ENCODE measurements at regions not wholly inside any gene's neighbourhood (a gene's known extent, or its start where the extent isn't known, plus 50 kb on each side); places are given as distances from the start of the nearest gene placed in this dataset.

DNA sequence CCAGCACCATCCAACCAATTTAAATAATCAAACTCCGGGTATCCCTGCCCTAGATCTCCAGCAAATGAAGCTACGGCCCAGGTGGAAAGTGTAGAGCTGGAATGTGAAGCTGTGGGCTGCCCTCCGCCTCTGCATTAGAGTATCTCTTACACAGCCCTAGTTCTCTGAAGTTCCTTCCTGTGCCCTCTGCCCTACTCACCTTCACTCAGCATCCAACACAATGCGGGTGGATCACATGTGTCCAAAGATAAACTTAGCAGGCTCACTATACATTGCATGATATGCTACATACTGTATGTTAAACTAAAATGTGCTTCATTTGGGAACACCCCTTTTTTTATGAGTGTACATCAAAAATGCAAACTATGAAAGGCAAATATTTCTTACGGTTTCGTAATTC is 70.0 kb upstream of the RAD23B start:
- DNase-seq, result no peak

DNA sequence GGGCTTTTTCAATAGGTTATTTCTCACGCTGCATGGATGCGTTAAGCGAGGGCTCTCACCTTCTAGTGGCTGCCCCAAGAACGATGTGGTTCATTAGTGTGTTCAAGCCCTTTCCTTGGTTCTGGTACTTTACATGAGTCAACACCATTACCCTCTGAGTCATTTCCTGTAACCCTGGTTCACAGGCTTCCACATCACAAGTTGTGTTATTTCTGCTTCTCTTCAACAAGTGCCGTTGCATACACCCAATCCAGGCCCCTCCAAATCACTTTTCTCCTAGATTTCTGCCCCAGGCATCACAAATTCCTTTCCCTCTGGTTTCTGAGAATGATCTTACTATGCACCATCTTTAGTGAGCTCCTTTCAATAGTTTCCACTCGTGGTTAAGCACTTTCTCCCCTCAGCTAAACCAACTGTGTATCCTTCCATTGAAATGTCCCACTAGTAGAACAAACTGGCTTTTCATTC is 69.5 kb upstream of the RAD23B start:
- DNase-seq, result no peak

DNA sequence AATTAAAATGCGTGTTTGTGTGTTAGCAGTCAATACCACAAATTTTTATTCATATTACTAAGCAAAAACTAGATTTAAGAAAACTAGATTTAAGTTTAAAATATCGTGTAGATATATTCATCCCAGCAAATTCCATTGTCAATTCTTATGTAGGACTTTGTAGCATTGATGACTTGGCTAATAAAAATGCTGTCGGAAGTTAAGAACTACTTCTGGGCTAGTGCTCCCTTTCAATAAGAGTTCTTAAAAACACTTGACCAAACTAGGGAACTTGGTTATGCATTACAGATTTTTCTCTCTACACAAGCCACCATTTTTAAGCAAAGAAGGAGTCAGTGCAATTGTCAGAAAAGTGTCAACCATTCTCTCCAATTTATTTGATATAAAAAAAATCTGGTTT is 68.7 kb upstream of the RAD23B start:
- DNase-seq, result no peak

DNA sequence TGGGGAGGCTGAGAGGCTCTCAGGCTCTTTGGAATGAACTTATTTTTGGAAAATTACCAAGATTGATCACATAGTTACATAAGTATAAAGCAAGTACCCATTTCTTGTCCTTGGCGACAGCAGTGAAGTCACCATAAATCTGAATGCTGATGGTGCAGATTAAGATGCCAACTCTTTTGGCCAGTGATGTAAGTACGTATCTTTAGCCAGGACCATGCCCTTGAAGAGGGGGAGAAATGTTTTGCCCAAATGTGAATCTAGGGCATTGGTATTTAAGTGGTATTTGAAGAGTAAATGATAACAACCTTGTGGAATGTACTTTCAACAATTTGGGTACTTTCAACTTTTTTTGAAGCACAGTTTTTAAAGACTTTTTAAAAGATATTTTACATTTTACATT is 68.2 kb upstream of the RAD23B start:
- DNase-seq, result no peak

DNA sequence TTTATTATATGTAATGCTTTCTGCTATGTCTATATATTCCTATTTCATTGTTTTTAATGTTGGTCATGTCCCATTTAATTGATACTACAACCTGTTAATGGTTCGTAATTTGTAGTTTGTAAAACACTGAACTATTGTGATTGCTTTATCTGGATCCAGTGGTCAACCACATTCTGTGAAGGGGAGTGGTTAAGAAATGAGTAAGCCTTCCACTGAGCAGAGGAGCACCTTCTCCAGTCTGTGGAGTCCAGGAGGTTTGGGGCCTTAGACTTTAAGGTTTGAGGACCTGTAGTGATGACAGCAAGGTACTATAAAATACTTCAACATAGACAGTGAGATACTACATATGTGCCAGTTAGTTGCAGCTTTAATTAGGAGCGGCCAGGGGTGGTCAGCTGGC is 67.7 kb upstream of the RAD23B start:
- DNase-seq, result peak; percentile 48

DNA sequence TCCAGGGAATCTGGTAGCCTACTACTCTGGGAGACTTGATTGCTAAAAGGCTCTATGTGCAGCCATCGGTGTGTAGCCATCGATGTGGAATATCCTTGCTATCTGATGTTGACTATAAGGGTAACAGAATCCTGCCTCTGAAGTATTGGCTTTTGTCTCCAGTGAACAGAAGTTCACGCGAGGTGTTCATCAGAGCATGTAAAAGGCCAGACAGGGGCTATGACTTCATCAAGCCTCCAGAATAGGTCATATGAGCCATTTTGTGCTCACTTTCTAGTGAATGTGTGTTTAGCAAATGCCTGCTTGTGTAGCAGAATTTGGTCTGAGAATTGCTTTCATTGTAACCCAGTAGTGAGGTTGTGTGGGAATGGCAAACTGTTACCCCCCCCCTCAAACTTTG is 66.8 kb upstream of the RAD23B start:
- DNase-seq, result no peak

DNA sequence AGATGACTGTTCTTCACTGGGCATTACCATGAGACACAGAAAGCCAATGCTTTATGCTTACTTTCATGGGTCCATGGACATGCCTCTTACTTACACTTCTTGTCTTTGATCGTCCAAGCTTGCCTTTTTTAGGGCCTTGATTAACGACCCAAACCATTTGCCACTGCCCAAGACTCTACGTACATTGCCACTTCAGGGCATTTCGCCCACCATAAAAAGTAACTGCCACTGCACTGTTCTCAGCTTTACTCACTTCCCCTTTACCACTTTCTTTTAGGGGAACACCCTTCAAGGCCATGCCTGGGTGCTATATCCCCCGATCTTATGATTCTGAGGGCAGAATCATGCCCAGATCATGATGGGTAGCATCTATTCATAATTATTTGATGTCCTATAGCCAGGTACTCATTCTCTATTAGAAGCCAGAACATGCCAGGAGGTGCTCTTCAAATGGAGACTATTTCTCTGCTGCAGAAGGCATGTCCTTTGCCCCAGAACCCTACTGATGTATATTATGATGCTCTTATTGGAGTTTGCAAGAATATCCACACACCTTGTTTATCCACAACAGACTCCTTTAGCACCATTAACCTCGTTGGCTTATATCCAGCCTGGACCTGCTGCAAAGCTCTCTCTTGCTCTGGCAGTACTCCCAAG is 64.1 kb upstream of the RAD23B start:
- DNase-seq, result no peak

DNA sequence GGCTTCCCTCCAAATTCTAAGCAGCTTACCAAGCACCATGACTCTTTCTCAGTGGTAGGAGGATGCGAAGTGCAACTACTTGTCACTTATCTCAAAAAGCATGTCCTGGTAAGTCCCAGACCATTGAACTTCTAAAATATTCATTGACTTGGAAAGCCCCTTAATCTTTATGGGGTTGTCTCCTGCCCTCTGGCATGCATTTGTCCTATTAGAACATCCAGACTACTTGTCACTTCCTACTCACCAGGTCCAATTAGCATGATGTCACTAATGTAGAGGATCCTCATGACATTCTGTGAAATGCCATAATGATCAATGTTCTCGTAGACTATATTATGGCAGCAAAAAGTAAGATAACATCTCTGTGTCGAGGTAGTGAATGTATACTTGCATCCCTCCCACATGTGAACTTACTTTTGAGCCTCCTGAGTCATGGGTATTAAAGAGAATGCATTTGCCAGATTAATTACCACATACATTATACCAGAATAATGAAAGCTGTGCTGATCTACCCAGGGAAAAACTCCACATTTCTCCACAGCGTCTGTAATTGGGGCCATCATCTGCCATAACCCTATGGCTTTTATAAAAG is 63.5 kb upstream of the RAD23B start:
- no peak for DNase-seq

DNA sequence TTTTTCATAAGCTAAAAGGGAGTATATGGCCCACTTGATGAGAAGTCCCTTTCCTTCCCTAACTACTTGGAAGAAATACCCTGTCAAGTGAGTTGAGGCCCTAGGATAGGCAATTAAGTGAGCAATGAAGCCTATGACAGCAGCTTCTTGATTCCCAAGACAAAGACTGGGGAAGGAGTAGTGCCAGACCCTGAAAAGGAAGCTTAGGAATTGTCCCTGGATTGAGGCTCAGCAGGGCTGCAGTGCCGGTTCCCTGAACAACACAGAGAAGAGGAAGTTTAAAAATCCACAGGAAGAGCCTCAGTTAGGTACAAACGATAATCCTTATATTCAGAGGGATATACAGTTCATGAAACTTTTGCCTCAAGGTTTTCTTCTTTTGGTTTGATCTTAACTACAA is 61.8 kb upstream of the RAD23B start:
- DNase-seq, result no peak

DNA sequence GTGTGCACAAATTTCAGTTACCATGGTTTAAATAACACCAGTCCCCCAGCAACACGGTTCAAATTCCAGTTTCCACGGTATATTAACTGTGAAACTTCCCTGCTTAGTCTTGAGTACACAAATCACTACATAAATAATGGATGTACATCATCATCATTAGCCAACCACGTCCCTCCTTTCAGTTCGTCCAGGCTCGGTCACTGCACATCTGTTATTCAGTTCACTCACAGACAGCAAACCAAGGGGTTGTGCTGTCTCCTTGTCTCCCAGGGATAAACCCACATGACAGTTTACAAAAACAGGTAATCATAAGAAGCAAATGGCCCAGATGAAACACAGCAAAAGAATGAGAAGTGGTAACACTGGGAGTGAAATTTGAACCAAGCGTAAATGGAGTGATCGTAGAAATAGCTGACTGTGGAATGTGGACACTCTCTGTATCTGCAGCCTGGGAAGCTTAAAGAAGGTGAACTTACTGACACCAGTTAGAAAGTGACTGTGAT is 61.0 kb upstream of the RAD23B start:
- DNase-seq, result no peak

DNA sequence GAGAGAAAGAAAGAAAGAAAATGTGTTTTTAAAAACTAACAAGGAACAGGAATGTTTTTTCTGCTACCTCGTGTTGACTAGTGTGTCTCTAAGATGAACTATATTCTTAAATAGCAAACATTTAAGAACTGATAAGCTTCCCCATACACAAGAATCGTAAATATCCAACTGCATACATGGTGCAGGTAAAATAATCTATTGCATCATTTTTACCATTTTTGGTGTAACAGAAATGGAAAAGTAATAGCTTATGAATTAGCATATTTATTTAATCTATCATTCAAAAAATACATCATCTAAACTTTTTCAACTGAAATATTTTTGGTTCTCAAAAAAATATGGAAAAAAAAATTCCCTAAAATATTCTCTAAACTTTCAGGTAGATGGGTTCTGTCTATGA is 59.7 kb upstream of the RAD23B start:
- no peak for DNase-seq

DNA sequence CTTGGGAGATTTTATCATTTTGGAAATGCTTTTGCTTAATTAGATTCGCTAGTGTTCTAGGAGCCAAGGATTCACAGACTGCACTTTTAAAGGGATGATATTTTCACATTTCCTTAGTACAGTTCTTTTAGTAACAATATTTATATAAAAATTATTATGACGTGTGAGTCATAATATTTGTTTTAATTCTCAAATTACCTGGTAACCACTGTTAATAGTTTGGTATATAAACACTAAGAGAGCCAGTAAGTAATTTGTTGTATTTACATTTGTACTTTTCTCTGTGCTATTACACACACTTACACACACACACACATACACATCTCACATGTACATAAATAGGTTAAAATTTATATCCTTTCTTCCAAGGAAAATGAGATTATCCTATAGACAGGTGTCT is 58.8 kb upstream of the RAD23B start:
- no peak for DNase-seq

DNA sequence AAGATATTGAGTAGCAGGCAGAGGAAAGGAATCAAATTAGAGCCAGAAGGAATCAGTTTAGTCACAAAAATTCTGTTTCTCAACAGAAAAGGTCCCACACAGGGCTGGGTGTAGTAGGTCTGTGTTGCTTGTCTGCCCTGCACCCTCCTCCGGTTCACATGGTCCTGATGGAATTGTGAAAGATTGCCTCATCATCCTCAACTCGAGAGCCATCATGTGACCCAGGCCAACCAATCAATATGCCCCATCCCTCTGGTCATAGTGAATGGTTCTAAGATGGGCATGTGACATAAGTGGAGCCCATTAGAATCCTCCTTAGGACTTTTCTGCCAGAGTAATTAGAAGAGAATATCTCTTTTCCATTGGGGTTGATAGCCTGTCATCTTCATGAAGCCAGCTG is 56.7 kb upstream of the RAD23B start:
- peak; percentile 69 for DNase-seq

DNA sequence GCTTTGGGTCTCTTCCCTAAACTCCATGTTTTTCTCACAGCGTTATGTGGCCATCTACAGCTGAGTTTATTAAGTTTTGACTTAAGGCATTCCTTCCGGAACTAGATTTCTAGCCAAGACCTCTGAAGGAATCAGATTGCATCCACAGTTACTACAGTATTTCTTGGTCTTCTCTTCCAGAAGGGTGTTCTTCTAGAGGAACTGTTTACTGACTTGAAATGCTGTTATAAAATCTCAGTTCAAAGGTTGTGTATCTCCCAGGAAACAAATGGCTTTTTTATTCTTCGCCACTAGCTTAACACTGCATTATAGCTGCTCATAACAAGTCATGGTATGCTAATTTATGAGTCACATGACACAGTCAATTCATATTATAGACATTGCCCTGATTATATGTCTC is 55.3 kb upstream of the RAD23B start:
- DNase-seq, result no peak

DNA sequence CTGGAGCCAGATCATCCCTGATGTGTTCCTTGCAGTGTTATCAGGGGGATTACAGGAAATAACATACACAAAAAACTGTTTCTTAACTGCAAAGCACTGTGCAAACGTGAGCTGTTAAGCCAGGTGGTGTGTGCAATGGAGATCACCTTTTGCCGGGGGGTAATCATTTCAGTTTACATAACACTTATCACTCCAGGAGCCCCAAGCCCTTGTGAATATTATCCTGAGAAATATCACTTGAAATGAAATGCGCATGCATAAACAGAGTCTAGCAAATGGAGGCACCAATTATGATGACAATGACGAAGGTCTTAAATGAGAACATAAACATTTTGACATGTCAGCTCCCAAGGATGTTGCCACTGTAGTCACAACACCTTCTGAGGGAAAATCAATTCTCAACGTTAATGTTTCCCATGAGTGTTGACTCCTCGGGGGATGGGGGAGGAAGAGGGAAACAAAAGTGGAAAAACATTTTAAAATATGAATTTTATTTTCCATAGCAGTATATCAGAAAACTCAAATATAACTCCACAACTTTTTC is 54.5 kb upstream of the RAD23B start:
- DNase-seq, result no peak

DNA sequence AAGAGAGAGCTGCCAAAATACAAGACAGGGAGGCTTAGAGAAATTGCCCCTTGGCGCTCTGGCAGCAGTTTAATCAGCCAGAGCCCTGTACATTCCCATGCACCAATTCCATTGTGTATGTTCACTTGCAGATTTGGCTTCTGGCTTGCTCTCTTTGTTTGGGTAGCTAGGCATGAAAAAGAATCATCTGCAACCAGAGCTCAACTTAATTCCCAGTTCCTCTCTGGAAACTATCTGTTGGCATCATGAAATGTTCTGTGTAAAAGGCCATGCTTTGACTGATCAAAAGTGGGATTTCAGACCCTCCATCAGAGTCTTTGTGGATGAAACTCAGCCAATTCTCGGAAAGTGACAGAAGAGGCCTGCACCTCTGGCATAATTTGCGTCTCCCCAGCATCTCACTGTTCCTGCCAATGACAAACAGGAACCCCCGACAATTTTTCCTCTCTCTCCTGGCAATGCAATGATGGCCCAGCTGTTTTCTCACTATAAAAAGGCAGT is 53.8 kb upstream of the RAD23B start:
- no peak for DNase-seq
